NCI-H345 treated with DMSO at 0.1 percent for 48 hours (cell line): ENCODE measurements at regions not wholly inside any gene's neighbourhood (a gene's known extent, or its start where the extent isn't known, plus 50 kb on each side); places are given as distances from the start of the nearest gene placed in this dataset.
"Not testable (repeated sequence)": the region's sequence is repeated elsewhere in the genome, so short reads cannot be mapped to it uniquely, and the experiment has no call there.

Experiments used
- DNase-seq: peaks from one replicate; lab custom pipeline; 2025; ENCODE audit not compliant: unreplicated experiment; lab: John Stamatoyannopoulos, UW

DNA sequence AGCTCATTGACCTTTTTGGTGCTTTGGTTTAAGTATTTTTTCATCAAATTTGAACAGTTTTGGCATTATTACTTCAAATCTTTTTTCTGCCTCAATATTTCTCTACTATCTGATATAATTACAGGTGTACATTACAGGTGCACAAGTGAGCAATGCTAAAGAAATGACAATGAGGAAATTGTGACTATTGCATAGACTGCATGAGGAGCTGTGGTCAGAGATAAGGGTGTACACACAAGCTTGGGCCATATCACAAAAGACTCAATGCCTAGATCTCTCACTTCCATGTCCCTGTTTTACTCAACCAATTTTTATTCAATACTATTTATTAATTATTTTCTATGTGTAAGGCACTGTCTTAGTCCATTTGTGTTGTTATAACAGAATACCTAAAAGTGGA is 251.0 kb upstream of the UBASH3B start:
- DNase-seq: no peak

DNA sequence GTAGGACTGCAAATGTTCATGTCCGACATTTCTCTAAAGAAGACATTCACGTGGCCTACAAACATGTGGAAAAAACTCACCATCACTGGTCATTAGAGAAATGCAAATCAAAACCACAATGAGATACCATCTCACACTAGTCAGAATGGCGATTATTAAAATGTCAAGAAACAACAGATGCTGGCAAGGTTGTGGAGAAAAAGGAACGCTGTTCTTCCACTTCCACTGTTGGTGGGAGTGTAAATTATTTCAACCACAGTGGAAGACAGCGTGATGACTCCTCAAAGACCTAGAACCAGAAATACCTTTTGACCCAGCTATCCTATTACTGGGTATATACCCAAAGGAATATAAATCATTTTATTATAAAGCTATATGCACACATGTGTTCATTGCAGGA is 253.9 kb upstream of the UBASH3B start:
- not testable (repeated sequence) for DNase-seq

DNA sequence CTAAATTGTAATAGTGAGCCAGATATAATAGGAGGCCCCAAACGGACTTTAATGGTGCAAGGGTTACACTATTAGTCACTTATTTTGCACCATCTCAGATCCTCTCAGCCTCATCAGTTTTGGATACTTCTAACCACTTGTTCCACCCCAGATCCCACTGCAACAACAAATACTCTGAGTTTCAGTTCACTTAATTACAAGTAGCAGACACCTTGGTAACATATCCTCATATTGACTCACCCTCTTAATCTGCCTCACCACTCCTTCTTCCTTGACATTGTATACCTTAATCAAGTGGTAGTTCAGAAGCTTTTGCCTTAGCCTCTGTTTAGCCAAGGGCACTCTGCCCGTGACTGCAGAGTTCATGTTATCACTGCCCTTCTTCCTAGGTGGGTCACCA is 256.1 kb upstream of the UBASH3B start:
- DNase-seq: no peak

DNA sequence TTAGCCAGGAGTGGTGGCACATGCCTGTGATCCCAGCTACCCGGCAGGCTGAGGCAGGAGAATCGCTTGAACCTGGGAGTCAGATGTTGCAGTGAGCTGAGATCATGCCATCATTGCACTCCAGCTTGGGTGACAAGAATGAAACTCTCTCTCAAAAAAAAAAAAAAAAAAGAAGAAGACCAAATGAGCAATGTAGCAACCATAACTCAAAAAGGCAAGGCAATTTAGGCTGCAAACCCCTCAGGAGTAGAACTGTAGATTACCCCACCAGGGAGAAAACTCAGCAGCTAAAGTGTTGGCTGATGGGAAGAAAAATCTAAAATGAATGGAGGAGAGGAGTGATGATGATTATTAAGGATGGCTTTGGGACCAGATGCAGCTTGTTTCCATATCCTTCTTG is 256.7 kb upstream of the UBASH3B start:
- DNase-seq: no peak

DNA sequence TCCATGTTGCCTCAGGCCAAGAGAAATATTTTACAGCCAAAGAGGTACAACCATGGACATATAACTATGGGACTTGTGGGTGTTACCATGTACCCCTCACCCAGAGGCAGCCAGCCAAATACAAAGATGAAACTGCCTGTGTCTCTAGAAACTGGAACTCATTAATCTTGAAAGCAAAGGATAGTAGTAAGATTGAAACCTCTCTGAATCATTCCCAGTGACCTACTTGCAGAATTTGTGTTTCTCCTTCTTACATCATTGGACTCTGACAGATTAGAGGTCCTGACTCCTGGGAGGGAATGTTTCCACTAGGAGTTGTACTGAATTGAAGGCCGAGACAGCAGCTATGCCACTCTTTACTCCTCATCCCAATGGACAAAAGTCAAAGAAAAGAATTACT is 257.4 kb upstream of the UBASH3B start:
- DNase-seq: no peak

DNA sequence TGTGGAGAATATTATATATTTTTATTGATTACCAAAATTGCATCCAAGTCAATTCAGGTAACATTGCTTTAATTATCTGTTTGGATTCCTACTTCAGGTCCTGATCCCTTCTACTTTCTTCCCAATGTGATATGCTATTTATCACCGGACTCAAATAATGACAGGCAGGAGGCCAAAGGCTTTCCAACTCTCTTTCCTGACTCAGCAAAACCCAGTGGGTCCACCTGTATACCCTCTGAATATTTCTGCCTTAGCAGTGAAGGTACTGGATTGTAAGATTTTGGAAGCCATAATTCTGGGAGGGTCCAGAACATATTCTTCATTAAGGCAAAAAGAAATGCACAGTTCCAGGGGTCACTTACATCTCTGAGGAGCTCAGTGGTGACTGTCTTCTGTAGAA is 260.2 kb upstream of the UBASH3B start:
- no peak for DNase-seq

DNA sequence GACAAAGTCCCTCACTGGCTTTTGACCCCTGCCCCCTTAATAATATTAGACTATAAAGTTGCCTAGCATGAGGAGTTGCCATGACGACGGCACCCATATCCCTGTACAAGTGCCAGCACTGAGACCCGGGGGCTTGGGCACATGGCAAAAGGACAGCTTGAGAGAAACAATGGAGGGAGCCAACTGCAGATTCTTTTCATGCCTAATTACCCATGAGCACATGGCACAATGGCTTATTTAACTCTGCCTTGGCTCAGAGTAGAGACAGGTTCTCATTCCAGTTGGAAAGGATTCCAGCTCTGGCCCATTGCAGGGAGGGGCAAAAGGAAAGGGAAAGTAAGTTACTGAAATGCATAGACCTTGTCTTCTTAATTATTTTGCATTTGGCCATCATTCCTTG is 261.2 kb upstream of the UBASH3B start:
- peak; percentile 65 for DNase-seq

DNA sequence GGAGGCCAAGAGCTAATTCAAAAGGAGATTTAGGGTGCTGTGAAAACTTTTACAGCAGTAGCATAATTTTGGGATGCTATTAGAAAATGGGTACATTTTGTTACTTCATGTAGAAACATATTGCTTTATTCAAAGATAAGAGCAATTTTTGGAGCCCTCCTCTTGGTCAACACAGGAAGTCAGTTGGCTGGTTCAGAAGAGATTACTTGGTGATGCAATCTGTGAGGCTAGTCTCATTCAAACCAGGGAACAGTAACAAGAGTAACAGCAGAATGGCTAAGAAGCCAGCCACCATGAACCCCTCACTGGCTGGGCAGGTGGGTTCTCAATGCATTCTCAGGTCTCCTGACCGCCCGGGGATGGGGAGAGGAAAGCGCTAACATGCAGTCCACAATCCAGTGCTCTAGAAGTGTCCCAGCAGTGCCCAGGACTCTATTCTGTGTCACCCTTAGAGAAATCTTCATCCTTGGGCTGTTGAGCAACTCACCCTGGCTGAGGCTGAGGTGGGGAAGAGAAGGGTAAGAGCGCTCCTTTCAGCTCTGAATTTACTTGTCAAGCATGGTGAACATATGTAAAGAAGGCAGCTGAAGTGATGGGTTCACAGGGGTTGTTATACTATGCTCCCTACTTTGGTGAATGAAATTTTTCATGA is 262.2 kb upstream of the UBASH3B start:
- DNase-seq: no peak

DNA sequence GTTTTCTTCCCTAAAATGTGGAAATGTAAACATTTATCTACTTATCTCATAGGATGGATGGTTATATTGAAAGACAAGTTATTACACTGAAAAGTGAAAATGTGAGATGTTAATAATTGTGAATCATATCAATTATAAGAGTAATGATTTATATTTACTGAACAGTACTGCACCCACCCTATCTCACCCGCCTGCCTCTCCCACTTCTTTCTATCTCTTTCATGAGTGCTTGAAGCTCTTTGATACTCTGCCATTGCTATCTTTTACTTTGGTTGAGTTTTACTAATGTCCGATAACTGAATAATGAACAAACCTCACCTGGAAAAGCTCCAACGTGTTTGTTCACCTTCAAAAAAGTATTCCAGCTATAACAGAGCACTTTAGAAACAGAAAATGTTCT is 263.0 kb upstream of the UBASH3B start:
- no peak for DNase-seq

DNA sequence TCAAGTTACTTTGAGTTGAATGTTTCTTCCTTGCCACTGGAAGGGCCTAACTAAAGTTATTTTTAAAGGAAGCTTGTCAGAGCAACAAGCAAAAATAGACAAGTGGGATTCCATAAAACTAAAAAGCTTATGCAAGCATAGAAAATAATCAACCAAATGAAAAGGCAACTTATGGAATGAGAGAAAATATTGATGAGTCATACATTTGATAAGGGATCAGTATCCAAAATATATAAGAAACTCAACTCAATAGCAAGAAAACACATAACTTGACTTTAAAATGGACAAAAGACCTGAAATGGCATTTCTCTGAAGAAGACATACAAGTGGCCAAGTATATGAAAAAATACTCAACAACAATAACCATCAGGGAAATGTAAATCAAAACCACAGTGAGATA is 264.5 kb upstream of the UBASH3B start:
- no peak for DNase-seq

DNA sequence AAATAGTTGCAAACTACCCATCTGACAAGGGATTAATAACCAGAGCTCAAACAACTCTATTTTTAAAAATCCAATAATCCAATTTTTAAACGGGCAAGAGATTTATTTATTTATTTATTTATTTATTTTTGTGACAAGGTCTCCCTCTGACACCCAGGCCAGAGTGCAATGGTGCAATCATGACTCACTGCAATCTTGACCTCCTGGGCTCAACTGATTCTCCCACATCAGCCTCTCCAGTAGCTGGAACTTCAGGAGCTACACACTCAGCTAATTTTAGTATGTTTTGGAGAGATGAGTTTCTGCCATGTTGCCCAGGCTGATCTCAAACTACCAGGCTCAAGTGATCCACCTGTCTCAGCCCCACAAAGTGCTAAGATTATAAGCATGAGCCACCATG is 267.2 kb upstream of the BLID start:
- no peak for DNase-seq

DNA sequence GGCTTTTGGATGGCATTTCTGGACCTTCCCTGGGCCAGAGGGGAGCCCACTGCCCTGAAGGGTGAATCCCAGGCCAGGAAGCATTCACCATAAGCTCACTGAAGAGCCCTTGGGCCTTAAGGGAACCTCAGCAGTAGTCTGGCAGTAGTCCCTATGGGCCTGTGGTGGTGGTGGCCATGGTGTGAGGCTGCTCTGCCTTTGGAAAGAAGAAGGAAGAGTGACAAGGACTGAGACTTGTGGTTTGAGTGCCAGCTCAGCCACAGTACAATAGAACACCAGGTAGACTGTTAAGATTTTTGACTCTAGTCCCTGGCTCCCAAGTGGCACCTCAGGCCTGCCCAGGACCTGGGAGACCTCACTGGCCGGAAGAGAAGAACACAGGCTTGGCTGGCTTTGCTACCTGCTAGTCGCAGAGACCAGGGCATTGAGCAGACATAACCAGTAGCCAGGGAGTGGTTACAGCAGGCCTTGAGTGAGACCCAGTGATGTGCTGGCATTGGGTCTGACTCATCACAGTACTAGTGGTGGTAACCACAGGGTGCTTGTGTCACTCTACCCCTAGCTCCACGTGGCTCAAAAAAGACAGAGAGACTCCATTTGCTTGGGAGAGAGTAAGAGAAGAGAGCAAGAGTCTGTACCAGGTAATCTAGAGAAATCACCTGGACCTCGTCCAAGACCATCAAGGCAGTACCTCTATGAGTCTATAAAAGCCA is 259.8 kb upstream of the BLID start:
- no peak for DNase-seq

DNA sequence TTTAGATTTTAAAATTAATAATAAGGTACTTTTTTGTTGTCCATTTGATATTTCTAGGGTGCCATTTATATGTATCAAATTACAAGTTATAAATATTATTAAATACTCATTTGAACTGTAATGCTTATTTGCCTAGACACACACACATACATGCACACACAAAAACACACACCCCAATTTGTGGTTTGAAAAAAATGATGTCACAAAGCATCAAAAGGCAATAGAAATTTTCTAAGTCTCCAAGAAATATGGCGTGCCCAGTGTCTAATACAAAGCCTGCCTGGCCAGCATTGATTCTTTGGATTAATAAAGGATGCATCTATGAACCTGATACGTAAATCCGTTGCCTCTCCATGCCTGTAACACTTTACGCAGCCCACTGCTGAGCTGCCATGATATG is 252.8 kb upstream of the BLID start:
- DNase-seq: no peak

DNA sequence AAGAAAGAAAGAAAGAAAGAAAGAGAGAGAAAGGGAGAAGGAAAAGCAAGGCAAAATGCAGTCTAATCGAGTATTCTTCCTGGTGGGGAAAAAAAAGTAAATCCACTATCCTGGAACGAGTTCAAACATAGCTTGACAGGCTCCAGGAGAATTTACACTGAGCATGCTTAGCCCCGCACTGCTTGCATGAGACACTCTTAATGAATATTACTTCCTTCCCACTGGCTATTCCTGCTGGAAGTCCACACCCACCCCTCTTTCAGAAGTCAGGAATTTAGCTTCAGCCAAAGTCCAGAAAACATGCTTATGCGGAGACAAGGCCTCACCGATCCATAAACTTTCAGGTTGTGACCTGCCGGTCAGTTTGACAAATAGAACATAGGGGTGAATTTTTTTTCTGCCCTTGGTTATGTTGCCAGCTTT is 251.8 kb upstream of the BLID start:
- no peak for DNase-seq

DNA sequence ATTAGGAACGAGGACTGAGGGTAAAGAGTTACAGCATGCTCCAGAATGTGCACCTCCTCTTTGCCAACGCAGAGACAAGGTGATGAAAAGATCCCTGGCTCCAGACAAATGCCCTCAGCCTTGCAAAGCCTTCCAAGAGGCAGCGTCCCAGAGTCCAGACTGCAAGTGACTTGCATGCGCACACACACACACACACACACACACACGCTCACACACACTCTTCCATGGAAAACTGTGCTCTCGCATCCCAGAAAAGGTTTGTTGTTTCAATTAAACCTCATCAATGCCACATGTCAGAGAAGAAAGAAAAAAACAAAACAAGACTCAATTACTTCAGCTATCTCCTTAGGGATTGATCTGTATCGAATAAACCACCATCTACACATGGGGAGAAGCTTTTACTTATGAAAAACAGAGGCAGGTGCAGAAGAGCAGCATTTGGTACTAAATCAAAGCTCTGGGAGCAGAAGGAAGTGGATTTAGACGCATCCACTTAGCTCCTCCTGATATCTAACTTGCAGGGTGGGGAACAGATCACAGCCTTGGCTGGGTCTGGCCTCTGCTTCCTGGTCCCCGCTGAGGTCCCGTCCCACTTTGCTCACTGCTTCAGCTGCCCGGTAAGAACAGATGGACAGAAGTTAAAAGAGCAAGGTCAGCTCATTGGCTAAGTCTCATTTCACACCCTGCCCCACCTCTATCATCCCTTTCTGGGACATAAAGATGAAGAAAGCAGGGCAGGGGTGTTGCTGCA is 249.8 kb upstream of the BLID start:
- DNase-seq: no peak

DNA sequence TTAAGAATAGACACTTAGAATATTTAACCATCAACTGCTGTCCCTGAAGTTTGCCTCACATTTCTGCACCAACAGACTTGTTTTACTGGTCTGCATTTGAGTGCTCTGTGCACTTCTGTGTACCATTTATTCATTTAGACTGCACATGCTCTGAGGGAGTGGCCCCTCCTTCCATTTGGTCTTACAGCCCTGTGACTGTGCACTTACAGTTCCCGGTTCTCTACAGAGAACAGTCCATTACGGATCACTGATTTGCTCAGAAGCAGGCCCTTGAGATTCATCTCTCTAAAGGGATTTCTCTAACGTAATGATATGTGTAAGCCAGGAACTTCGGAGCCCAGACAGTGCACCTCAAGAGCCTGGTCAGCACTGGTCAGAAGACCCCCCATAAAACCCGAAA is 247.3 kb upstream of the BLID start:
- no peak for DNase-seq

DNA sequence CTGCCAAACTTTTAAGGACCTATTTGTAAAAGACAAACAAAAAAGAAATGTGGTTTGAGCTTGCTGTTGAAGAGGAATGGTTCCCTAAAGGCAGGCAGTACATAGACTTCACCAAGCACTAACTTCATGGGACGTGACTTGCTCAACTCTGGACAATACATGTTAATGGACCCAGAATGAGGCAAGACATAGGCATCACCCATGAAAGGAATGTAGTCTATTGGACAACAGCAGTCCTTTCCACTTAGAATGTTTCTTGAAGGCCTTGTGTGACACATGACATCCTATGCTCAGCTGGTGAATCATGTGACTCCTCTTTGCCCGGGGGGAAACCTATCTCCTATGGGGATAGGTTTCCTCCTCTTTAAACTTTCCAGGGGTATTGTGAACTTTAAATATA is 246.4 kb upstream of the BLID start:
- no peak for DNase-seq

DNA sequence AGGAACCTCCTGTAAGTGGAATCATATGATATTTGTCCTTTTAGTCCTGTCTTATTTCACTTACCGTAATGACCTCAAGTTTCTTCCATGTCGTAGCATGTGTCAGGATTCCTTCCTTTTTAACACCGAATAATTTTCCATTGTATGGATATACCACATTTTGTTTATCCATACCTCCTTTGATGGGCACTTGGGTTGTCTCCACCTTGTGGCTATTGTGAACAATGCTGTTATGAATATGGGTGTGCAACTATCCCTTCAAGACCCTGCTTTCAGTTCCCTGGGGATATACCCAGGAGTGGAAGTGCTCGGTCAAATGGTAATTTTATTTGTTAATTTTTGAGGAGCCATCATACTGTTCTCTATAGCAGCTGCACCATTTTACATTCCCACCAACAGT is 244.9 kb upstream of the BLID start:
- DNase-seq: no peak

DNA sequence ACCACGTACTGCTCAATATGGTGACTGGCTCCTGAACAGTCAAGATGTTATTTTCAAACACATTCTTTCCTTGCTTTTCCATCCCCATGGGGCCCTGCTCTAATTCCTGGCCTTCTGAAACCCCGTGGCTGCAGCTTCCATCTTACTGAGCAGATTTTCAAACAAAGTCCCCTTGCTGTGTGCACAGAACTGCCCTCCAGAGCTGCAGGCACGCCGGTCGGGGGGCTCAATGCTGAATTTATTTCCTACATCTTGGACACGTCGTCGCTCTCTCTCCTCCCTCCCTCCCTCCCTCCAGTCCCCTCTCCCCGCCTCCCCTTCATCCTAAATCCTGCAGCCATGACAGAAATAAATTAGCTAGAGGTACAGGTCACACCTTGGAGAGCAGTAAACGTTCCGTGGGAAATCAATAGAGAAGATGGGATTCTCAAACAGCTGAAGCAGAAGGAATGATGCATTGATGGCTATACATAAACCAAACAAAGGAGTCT is 243.1 kb upstream of the BLID start:
- no peak for DNase-seq

DNA sequence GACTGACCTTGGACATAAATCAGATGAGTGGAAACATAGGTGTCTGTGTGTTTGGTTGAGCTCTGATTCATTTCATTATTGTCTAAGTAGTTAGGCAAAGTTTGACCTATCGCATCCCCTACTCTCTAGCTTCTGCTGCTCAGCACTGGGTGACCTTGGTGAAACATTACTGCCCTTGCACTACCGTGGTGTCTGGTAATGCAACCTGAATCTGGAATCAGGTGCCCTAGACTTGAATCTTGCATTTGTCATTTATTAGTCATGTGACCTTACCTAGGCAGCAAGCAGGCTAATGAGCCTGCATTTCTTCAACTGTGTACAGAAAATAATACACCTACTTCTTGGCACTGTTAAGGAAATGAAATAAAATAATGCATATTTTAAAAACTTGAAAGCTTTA is 242.3 kb upstream of the BLID start:
- DNase-seq: no peak

DNA sequence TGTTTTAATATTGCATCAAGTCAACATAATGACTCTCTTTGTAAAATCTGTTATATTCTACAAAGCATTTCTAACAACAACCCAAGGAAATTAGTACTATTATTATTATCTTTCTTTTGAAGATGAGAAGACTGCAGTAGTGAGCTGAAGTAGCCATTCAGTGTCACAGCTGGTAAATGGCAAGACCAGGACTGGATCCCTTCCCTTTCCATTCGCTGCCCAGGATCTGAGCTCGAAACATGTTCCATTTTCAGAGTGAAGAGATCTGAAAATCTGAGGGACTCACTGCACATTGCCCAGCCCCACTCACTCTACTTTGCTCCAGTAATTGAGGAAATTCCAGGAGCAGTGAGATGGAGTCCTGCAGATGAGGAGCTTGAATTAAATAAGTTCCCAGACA is 240.0 kb upstream of the BLID start:
- no peak for DNase-seq

DNA sequence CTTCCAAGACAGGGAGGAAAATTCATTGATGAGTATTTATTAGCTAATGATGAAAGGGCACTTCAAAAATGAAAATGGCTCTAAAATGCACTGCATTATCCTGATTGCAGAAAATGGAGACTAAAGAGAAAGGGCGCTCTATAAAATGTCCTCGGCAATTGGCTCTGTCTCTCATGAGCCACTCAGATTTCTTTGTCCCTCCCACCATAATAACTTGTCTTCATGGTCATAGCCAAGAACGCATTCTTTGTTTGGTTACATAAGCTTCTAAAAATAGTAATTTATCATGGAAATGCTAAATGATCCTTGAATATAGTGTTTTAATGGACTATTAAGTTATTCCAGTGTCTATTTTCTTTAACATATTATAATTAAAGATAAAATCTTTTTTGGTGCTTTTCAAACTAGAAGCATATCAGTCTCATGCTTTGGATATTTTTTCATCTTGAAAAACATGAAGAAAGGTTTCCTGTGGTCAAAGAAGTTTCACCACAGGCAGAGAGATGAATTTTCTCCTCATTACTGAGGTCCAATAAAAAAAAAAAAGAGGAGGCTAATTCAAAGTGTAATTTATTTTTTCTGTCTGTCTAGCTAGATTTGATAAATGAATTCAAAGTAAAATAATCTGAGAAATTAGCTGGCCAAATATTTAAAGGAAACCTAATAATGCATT is 238.1 kb upstream of the BLID start:
- no peak for DNase-seq
